GM10266 (cell line): ENCODE measurements at regions not wholly inside any gene's neighbourhood (a gene's known extent, or its start where the extent isn't known, plus 50 kb on each side); places are given as distances from the start of the nearest gene placed in this dataset.
A peak's percentile ranks its signal among the peaks of the same experiment; 100 is the strongest.

Experiments used
- DNase-seq: peaks from one replicate; pipeline ENCODE4 v3.0.0; 2012; ENCODE audit errors: extremely low spot score
- TF ChIP-seq, protein P1 (sequence below): IDR thresholded peaks from 2 replicates; pipeline ENCODE4 v1.5.1; 2012; ENCODE audit warnings: mild to moderate bottlenecking, low read depth; ENCODE audit not compliant: control insufficient read depth, insufficient read depth; ENCODE audit errors: missing control alignments

DNA sequence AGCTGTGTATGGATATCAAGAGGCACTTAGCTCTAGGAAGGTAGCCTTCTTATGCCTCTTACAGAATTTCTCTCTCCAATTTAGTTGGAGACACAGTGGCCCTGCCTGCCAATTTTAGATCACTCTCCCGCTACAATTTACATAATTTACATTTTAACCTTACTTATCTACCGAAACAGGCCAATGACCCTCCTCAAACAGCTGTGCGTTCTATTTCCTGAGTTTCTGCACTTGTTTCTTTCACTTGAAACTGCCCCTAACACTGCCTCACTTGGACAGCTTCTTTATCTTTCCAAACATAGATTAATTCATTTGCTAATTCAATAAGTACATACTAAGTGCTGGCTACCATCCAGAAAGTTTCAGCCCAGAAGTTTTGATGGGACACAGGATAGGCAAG lies 52.9 kb upstream of the HDDC2 start:
- TF ChIP-seq, protein P1, sequence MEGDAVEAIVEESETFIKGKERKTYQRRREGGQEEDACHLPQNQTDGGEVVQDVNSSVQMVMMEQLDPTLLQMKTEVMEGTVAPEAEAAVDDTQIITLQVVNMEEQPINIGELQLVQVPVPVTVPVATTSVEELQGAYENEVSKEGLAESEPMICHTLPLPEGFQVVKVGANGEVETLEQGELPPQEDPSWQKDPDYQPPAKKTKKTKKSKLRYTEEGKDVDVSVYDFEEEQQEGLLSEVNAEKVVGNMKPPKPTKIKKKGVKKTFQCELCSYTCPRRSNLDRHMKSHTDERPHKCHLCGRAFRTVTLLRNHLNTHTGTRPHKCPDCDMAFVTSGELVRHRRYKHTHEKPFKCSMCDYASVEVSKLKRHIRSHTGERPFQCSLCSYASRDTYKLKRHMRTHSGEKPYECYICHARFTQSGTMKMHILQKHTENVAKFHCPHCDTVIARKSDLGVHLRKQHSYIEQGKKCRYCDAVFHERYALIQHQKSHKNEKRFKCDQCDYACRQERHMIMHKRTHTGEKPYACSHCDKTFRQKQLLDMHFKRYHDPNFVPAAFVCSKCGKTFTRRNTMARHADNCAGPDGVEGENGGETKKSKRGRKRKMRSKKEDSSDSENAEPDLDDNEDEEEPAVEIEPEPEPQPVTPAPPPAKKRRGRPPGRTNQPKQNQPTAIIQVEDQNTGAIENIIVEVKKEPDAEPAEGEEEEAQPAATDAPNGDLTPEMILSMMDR, result no peak
- no peak for DNase-seq

DNA sequence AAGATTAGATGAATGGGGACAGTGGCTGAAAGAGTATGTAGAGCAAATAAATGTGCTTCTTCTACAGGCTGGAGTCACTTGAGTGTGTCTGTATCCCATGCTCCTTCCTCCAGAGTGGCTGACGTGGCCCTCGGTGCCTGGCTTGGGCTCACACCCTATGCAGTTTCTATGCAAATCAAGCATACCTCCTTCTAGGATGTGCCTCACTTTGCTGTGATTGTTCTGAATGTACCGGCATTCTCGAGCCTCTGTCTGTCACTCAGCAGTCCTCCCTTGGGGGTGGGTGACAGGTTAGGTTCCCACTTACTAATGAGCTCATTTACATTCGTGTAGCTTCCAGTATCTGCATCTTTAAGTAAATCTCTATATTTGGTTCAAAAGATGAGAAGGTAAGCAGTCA lies 55.1 kb upstream of the HDDC2 start:
- TF ChIP-seq, protein P1, result no peak
- DNase-seq, result no peak

DNA sequence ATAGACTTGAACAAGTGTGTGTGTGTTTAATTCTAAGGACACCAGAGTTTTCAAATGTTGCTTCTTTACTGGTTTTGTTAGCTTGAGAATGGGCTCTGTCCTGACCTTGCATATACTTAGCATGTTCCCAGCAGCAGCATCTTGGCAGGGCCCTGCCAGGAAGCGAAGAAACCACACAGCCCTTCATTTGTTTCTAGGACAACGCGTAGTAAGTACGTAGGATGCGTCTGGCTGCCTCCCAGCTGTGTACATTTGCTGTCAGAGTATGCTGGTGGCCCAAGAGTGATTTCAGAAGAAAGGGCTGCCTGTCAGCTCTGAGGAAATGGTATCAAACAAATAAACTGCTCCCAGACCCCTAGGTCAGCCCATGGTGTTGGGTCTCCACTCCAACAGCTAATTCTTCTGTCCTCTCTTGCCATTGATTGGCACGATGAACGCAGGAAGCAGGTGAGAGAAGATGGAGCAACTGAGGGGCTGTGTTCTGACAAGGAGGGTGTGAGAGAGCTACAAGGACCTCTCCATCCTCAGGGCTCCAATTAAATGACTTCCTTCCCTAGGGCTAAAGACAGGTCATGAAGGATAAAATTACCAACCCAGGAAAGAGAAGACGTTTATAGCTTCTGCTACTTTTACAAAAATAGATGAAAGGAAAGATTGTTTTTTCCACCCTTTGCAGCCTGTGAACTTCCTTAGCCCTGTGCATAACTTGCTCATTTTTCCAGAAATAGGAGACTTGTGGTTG lies 55.9 kb upstream of the HDDC2 start:
- peak; percentile 44 for DNase-seq
- TF ChIP-seq, protein P1, result no peak

DNA sequence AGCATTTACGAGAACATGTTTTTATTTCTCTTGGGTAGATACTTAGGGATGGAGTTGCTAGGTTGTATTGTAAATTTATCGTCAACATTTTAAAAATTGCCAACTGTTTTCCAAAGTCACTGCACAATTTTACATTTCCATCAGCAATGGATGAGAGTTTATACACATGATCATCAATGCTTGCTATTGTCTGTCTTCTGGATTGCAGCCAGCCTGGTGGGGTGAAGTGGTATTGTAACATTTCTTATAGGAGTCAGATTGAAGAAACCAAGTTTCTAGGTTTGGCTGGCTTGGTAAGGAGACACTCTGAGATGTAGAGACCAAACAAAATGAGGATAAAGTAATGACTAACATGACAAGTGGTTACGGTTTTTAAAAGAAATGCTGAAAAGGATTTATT lies 57.1 kb upstream of the HDDC2 start:
- no peak for DNase-seq
- TF ChIP-seq, protein P1, result no peak

DNA sequence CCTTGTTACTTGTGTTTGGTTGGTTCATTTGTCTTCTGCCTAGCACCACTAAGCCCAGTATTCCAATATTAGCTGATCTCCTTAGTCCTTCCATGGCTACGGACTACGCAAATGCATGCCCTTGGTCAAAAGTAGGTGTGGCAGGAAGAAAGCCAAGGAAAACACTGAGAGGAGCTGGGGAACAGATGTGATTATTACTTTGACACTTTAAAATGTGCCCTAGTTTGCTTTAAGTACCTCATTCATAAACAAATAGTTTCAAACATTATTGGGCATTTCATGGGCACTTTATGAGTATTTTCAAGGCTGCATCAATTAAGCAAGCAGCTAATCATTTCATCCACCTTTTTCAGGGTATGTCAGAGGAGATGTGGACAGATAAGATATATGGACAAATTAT lies 60.1 kb upstream of the HDDC2 start:
- no peak for DNase-seq
- TF ChIP-seq, protein P1, result no peak

DNA sequence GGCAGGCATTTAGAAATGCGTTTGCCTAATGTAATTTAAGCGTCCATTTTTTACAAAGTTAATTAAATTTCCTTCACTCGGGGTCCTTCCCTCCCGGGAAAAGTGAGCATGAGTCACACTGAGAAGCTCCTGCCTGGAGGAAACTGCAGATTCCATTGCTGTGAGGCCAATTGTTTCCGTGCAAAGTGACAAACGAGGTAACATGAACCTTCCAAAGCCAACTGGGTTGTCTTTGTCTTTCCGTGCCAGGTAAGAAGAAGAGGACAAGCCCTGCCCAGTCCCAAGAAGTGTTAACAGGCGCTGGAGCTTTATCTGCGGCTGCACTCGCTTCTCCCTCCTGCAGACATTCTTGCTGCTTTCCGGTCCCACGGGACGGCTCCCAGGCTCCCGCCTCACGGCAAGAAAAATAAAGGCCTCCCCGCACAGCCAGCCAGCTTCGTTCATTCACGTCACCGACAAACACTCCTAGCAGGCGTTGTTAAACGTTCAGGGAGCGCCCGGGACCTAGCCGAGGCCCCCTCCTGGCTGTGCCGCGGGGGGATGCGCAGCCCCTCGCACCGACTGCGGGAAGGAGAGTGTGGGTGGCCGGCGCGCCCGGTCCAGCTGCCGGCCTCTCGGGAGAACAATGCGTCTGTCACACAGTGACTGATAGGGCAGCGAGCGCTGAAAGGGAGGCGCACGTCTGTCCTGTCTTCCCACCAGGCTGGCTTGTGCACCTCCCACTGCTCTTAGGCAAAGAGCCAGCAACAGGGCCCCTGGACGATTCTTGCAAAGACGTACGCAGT lies 61.5 kb upstream of the HDDC2 start:
- no peak for DNase-seq
- TF ChIP-seq, protein P1, result no peak

DNA sequence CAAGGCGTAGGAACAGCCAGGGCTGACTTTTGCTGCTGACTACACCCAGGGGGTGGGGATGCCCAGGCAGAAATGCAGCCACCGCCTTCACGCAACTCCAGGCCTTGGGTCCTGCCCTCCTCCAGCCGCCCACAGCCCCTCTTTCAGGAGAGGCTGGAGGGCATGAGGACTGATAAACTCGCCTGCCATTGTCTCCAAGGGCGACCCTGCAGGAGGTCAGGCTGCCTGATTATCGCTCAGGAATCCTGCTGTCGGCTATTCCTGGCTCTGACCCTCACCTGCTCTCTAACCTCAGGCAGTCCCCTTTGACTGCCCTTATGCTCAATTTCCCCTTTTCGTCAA lies 62.0 kb upstream of the HDDC2 start:
- TF ChIP-seq, protein P1, result no peak
- DNase-seq, result no peak
